Heart left ventricle (tissue), 16 donors: ENCODE measurements at regions not wholly inside any gene's neighbourhood (a gene's known extent, or its start where the extent isn't known, plus 50 kb on each side); places are given as distances from the start of the nearest gene placed in this dataset.
"Not testable (repeated sequence)": the region's sequence is repeated elsewhere in the genome, so short reads cannot be mapped to it uniquely, and the experiment has no call there.

Source experiments
- ATAC-seq, 4 donors: fragments of 200-7000 bp; cut with Tn5 transposase; one replicate each; pipeline ENCODE4 v1.9.1; 2020 to 2022; ENCODE audit warnings: moderate library complexity in 4 of 4, mild to moderate bottlenecking in 3 of 4, moderate number of reproducible peaks in 1 of 4
- DNase-seq, 5 donors: peaks; one replicate each; pipeline ENCODE4 v3.0.0-alpha.2; 2020
- H3K27ac ChIP-seq, 12 donors: fragments of 200-600 bp; sonication (generic) in 4 of 12; one replicate each; pipeline versions ENCODE4 v1.5.0 to v1.8.0; 2016 to 2022; ENCODE audit warnings: mild to moderate bottlenecking in 2 of 12
- H3K27me3 ChIP-seq, 9 donors: fragments of 200-600 bp; sonication (generic) in 2 of 9; one replicate each; pipeline versions ENCODE4 v1.5.1 to v1.8.0; 2016 to 2022; ENCODE audit warnings: mild to moderate bottlenecking in 3 of 9
- H3K36me3 ChIP-seq, 9 donors: fragments of 200-600 bp; sonication (generic) in 2 of 9; one replicate each; pipeline versions ENCODE4 v1.5.0 to v1.8.0; 2018 to 2022; ENCODE audit warnings: mild to moderate bottlenecking in 2 of 9
- H3K4me1 ChIP-seq, 12 donors: fragments of 200-600 bp; sonication (generic) in 4 of 12; one replicate each; pipeline versions ENCODE4 v1.5.0 to v1.8.0; 2016 to 2022; ENCODE audit warnings: mild to moderate bottlenecking in 3 of 12
- H3K4me3 ChIP-seq, 12 donors: fragments of 200-600 bp; sonication (generic) in 4 of 12; one replicate each; pipeline versions ENCODE4 v1.5.0 to v1.8.0; 2017 to 2022; ENCODE audit warnings: mild to moderate bottlenecking in 9 of 12, moderate library complexity in 4 of 12
- H3K9me3 ChIP-seq, 12 donors: fragments of 200-600 bp; sonication (generic) in 4 of 12; one replicate each; pipeline versions ENCODE4 v1.5.0 to v1.8.0; 2016 to 2022; ENCODE audit warnings: mild to moderate bottlenecking in 1 of 12
- POLR2A ChIP-seq, 2 donors: fragments of 450-650 bp; IDR thresholded peaks; one replicate each; pipeline ENCODE4 v1.6.1; 2017; ENCODE audit warnings: antibody characterized with exemption in 2 of 2, mild to moderate bottlenecking in 2 of 2, moderate library complexity in 2 of 2
- WGBS, 4 donors: extraction: QIAGEN DNeasy Blood & Tissue Kit in 2 of 4; methylation state at CpG; one replicate each; pipeline versions ENCODE4 v1.1.5 to v1.1.7; 2013 to 2018; 5-methylcytosine and 5-hydroxymethylcytosine counted together
- intact Hi-C, 10 donors: fragments of 100-400 bp; cut with DNase I; formaldehyde crosslinking; loops; one replicate each; pipeline versions ENCODE4 v1.11.1 to v1.14.2; 2022
- TF ChIP-seq, protein P1 (sequence below), 12 donors: fragments of 200-600 bp; sonication (generic) in 4 of 12; IDR thresholded peaks; one replicate each; pipeline versions ENCODE4 v1.5.0 to v1.8.0; 2018 to 2022; ENCODE audit warnings: antibody characterized with exemption in 12 of 12, mild to moderate bottlenecking in 5 of 12
- donor health status: ischemic (EF 13 %, LVEDD 7.1; RV severe dilation, severe dysfunction).
- donor health status: healthy with polysubstance abuse.
- donor health status: DM: no; HTN: yes; CAD: no.
- donor health status: DM: no; HTN: no; CAD: no.
- donor health status: ischemic (EF 25% LVEDD 6.9; RV normal size, moderate dysfunction).
- donor health status: ischemic (EF 25% LVEDD 5.7; RV mildly dilated, moderate dysfunction).
- donor health status: healthy.
- donor health status: DM: yes; HTN: yes; CAD: no.
- donor health status: ischemic (EF 35%, LVEDD 5.7; RV mildly dilated, moderate dysfunction).
- donor health status: nonischemic (EF 11% LVEDD 7.7; RV severe dilation, severe dysfunction).
- donor health status: DM: yes; HTN: yes; CAD: no.
- donor health status: PGD.
- donor health status: ischemic (EF 29% LVEDD 5.4; RV normal size, mild dysfunction).
- donor health status: nonischemic (EF 23%, LVEDD 6.1; RV moderate dilation, normal function).

DNA sequence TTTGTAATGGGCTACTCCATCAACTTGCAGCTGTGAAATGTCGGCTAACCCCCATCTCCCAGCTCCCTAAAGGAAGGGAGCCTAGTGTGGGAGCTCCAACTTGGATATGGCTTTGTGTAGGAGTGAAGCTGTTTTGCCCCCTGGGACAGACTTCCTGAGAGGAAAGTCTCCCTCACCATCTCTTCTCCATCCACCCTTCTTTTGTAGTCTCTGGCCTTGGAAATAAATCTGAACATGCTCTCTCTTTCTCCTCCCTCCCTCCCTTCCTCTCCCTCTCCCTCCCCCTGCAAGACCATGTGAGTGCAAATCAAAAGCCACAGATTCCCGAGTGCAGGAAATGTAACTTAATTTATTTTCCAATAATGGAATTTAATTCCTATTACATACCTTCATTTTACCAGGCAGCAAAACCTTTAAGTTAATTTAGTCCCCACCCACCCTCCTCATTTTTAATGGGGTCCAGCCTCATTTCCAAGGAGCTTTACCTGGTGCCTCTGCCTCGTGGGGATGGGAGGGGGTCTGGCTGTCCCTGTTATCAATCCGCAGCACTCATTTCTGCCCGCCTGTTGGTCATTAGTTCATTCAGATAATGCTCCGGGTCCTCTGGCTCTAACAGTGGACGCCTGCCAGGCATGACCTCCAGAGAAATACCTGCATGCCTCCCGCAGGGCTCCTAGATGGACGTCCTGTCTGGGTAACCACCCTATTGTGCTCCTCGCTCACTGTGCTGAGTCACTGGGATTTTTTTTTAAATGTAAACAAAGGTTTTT is 122.9 kb upstream of the TAF11L2 start:
- no peaks in the 10 kb centered on the region for H3K36me3 ChIP-seq
- no peak overlapping the region for H3K4me3 ChIP-seq
- H3K4me1 ChIP-seq, result peaks cover 0 to 16% (median 0%) of the 10 kb centered on the region in 12 donors
- ATAC-seq (no peak), DNase-seq (no peak)
- intact Hi-C loops, result no loop called here
- peaks cover 0 to 3% (median 0%) of the 10 kb centered on the region in 9 donors for H3K27me3 ChIP-seq
- TF ChIP-seq, protein P1, sequence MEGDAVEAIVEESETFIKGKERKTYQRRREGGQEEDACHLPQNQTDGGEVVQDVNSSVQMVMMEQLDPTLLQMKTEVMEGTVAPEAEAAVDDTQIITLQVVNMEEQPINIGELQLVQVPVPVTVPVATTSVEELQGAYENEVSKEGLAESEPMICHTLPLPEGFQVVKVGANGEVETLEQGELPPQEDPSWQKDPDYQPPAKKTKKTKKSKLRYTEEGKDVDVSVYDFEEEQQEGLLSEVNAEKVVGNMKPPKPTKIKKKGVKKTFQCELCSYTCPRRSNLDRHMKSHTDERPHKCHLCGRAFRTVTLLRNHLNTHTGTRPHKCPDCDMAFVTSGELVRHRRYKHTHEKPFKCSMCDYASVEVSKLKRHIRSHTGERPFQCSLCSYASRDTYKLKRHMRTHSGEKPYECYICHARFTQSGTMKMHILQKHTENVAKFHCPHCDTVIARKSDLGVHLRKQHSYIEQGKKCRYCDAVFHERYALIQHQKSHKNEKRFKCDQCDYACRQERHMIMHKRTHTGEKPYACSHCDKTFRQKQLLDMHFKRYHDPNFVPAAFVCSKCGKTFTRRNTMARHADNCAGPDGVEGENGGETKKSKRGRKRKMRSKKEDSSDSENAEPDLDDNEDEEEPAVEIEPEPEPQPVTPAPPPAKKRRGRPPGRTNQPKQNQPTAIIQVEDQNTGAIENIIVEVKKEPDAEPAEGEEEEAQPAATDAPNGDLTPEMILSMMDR (IDR thresholded peaks at IDR 0.05), result no peak
- no peak for TF ChIP-seq POLR2A (IDR thresholded peaks at IDR 0.05)
- H3K9me3 ChIP-seq, result no peaks in the 10 kb centered on the region
- 20 to 35% (median 23%) methylated on average over 10 of the region's 10 CpGs for WGBS, 4 donors
- H3K27ac ChIP-seq, result no peak overlapping the region

DNA sequence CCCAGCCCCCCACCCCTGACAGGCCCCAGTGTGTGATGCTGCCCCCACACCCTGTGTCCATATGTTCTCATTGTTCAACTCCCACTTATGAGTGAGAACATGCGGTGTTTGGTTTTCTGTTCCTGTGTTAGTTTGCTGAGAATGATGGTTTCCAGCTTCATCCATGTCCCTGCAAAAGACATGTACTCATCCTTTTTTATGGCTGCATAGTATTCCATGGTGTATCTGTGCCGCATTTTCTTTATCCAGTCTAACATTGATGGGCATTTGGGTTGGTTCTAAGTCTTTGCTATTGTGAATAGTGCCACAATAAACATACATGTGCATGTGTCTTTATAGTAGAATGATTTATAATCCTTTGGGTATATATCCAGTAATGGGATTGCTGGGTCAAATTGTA is 122.1 kb upstream of the TAF11L2 start:
- H3K27ac ChIP-seq, ATAC-seq, H3K36me3 ChIP-seq, DNase-seq, intact Hi-C loops, H3K4me3 ChIP-seq, H3K9me3 ChIP-seq, H3K27me3 ChIP-seq: not testable (repeated sequence)
- WGBS, 4 donors, result 88 to 96% (median 93%) methylated on average over 2 of the region's 2 CpGs
- peaks cover 0 to 16% (median 0%) of the 10 kb centered on the region in 12 donors for H3K4me1 ChIP-seq

DNA sequence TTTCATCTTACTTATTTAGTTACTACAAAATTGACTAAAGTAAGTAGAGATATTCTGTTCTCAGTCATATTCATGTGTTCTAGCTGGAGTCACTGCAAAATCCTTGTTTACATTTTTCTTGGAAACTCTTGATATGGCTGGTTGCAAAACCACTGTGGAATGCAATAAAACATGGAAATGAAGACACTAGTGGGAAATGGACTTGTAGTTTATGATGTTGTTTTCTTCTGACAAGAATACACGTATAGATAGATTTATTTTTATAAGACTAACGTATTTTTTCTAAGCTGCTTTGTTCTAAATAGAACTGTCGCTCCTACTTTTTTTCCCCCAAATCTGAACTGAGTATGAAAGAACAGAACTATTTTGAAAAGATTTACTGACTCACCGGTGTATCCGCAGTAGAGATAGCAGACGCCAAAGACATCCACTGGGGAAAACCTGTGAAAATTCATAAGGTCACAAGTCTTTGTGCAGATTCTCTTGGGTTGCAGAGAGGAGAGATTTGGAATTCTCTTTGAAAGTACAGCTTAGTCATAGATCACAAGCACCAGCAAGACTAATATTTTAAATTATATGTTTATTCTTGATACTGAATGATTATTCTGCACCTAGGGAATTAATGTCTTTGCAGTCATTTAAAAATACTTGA is 119.6 kb upstream of the TAF11L2 start:
- no peak for ATAC-seq
- WGBS, 4 donors, result 55 to 71% (median 64%) methylated on average over 6 of the region's 6 CpGs
- no peak for DNase-seq
- peaks cover 0 to 25% (median 0%) of the 10 kb centered on the region in 12 donors for H3K4me1 ChIP-seq
- H3K9me3 ChIP-seq, result no peaks in the 10 kb centered on the region
- intact Hi-C loops, result no loop called here
- H3K27me3 ChIP-seq, result peaks cover 0 to 3% (median 0%) of the 10 kb centered on the region in 9 donors
- H3K4me3 ChIP-seq, result no peak overlapping the region
- H3K36me3 ChIP-seq, result no peaks in the 10 kb centered on the region
- no peak for TF ChIP-seq POLR2A (IDR thresholded peaks at IDR 0.05)
- TF ChIP-seq, protein P1 (IDR thresholded peaks at IDR 0.05), result no peak
- no peak overlapping the region for H3K27ac ChIP-seq

DNA sequence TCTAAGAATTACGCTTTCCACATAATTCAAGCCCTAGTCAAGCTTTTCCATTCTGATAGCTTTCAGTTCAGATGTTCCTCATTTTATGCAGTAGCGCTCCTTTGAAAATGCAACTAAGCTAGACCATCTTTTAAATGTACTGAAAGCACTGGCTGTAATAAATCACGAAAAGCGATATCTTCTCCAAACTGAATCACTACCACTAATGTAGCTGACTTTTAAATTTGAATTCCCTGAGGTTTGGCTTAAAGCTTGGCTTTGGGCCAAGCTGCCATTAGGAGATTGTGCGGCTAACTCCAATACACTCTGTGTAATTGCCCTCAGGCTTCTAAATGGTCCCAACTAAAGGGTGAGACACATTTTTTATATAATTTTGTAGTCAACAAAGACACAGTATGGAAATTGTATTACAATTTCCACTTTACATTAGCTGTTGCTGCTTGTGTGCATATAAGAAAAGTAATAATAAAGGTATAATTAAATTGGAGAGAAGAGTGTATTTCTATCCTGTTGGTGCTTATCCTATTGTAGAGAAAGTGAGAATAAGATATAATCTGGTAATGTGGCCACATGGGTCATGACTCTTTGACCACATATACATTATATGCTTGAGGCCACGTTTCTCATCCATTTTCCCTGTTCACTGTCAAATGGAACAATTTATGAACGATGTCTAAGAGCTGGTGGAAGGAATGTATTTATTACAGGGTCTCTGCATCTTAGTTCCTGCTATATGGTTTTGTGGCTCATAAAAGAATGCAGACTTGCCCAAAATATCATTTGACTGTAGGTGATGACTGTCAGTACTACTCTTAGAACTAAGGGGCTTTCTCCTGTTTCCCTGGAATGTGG is 118.7 kb upstream of the TAF11L2 start:
- H3K36me3 ChIP-seq, result no peaks in the 10 kb centered on the region
- ATAC-seq, result no peak
- TF ChIP-seq, protein P1 (IDR thresholded peaks at IDR 0.05), result no peak
- no peak for TF ChIP-seq POLR2A (IDR thresholded peaks at IDR 0.05)
- WGBS, 4 donors, result 71 to 78% (median 76%) methylated on average over 7 of the region's 7 CpGs
- H3K27ac ChIP-seq, result no peak overlapping the region
- no peak for DNase-seq
- H3K9me3 ChIP-seq, result no peaks in the 10 kb centered on the region
- H3K27me3 ChIP-seq, result peaks cover 0 to 3% (median 0%) of the 10 kb centered on the region in 9 donors
- H3K4me1 ChIP-seq, result peaks cover 0 to 17% (median 0%) of the 10 kb centered on the region in 12 donors
- intact Hi-C loops, result no loop called here
- H3K4me3 ChIP-seq, result no peak overlapping the region
